ENCODE measurements at regions not wholly inside any gene's neighbourhood (a gene's known extent, or its start where the extent isn't known, plus 50 kb on each side); places are given as distances from the start of the nearest gene placed in this dataset.

DNA sequence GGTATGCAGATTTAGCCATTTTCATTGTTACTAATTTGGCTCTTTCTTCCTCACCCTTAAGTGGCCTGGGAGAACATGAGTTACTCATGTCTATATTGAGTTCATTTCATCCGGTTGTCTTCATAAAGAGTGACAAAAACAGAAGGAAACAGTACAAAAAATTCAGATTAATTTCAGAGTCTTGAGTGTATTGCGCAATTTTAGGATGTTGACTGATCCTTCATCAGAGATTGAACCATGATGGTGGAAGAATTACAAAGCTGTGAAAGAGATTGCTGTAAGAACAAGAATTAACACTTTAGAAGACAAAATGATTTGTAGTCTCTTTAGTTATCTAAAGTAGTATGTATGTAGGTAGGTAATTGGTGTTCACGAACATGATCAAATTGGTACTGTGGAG is 194.0 kb upstream of the PPP1R3A start:
- no peak for DNase-seq (ENCODE audit: low spot score)

DNA sequence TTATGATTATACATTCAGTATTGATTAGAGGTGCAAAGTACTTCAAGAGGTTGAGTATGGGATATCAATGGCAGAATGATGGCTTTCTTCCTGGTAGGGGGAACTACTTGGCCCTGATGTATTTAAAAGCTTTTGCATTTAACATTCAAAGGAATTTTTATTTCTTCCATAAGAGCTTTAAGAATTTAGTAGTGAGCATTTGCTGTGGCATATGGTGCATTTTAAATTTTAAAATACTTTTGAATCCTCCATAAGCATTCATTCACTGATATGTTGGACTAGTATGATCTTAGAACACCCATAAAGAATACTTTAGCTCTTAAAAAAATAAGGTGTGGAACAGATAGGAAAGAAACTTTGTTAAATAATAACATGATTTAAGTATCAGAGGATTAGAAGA is 191.9 kb upstream of the PPP1R3A start:
- DNase-seq (ENCODE audit: low spot score) = no peak

DNA sequence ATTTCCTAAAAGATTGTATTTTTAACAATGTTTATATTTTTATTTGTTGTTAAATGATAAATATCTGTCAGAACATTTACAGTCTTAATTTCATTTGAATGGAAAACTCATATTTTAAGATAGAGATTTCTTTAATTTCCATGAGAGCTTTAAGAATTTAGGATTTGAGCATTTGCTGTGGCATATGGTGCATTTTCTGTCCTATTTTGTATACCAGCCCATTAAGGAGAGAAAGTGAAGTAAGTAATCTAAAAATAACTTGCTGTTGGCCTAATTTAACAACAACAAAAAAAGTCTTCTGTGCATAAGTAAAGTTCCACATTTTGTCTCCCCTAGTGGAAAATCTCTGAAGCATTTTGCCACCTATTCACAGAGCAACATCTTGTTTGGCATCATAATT is 190.9 kb upstream of the PPP1R3A start:
- no peak for DNase-seq (ENCODE audit: low spot score)

DNA sequence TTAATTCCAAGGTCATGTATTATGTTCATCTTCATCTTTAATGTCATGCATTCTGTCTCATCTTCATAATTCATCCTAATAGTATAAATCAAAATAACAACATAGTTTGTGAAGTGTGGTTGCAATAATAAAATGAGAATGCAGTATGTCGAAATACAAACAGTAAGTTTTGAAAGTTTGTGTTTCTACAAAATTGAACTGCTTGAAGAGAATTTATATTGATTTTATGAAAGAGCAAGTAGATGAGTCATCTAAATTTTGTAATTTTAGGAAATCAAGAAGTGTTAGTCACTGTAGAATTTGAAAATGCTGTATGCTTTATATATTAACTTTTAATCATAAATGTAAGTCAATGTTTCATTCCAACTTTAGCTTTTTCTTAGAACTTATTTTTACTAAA is 190.5 kb upstream of the PPP1R3A start:
- DNase-seq (ENCODE audit: low spot score) = no peak

DNA sequence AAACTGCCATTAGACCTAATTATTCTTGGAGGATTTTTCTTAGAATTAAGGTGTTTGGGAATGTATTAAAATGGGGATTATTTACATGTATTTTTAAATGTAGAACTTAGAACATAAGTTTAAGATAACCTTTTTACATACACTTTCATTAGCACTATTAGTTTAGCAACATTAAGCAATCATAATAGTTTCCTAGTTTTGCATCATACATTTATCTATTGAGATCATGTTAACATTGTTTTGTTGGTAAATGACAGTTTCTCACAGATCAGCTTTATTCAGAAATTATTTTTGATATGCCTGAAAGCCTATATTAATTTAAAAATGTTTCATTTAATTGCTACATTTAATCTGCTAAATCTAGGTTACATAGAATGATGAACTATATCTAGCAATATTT is 189.7 kb upstream of the PPP1R3A start:
- DNase-seq (ENCODE audit: low spot score) = no peak

DNA sequence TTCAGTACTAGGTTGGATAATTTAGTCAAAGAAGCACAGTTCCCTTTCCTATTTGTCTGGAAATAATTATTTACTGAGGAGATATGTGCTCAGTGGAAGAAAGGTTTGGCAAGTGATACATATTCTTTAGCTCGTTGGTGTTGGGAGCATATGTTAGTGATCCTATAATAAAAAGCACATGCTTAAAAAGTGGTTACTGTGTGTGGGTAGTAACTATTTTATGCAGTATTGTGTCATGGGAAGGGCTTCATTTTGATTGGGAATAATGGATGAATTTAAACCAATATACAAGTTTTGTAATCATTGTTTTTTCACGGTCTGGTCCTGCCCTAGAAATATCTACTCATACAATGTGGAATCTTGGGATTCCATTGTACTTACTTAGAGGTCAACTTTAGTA is 188.7 kb upstream of the PPP1R3A start:
- DNase-seq (ENCODE audit: low spot score) = no peak

DNA sequence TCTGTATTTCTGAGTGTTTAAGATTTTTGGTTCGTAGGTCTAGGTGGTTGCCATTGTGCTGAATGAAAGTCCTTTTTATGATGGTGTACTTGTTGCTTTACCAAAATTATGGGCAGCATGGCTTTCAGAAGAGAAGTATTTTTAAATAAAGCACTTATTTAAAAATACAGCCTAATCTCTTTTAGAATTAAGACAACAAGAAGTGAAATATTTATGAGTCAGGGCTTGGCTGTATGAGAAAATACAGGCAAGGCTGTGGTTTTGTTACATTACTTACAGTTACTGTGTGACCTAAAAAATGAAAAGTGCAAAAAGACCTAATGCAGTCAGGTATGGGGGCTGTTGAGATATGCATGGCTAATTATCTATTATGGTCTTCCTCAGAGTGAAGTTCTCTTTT is 185.2 kb upstream of the PPP1R3A start:
- no peak for DNase-seq (ENCODE audit: low spot score)

DNA sequence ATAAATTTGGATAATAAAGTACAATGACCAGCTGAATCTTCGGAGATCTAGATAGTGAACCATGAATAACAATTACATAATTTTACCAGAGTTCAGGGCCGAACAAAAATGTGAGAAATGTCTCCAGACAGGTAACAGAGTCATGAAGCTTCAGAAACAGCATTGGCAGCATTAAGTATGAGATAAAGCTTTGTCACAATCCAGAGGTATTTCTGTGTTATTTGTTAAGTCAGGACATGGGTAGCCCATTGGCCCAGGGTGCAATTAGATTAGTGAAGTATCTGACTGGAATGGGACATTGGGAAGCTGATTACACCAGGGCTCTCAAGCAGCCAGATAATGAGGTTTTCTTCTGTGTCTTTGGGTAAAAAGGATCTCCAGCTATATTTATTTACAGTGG is 184.2 kb upstream of the PPP1R3A start:
- no peak for DNase-seq (ENCODE audit: low spot score)

DNA sequence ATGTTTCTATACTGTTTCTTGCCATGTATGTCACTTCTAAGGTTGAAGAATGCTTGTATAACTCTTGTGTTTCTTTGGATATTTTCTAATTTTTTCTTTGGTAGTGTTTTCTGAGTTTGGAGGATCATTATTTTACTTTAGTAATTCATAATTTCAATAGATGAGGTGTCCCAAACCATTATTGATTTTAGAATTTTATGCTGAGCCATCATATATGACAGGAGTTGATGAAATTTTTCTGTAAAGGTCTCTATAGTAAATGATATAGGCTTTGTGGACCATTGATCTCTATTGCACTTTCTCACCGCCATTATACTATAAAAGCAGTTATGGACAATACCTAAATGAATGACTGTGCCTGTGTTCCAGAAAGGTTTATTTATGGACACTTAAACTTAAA is 183.3 kb upstream of the PPP1R3A start:
- DNase-seq (ENCODE audit: low spot score) = no peak

DNA sequence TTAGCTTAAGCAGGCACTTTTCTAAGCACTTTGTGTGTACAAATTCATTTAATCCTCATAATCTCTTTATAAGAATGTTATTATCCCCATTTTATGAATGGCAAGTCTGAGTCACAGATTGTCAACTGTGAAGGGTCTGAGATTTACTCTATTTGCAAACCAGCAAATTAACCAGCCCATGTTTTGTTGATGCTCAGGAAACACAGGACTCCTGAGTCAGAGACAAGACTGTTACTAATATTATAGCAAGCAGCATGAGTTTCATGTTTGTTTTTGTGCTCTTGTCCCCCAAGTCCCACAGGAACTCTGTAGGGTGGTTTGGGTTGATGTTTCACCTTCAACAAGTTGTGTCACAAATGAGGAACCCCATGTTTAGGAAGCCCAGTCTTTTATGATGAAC is 182.0 kb upstream of the PPP1R3A start:
- DNase-seq (ENCODE audit: low spot score) = no peak

DNA sequence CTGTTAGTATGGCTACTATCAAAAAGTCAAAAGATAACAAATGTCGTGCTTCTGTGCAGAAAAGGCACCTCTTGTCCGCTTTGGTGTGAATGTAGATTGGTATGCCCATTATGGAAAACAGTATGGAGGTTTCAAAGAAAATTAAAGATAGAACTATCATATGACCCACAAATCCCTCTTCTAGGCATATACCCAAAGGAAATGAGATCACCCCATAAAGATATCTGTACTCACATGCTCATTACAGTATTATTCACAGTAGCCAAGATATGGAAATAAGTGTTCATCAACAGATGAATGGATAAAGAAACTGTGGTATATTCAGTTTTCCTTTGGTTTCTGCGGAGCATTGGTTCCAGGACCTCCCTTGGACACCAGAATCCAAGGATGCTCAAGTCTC is 180.5 kb upstream of the PPP1R3A start:
- DNase-seq (ENCODE audit: low spot score) = no peak

DNA sequence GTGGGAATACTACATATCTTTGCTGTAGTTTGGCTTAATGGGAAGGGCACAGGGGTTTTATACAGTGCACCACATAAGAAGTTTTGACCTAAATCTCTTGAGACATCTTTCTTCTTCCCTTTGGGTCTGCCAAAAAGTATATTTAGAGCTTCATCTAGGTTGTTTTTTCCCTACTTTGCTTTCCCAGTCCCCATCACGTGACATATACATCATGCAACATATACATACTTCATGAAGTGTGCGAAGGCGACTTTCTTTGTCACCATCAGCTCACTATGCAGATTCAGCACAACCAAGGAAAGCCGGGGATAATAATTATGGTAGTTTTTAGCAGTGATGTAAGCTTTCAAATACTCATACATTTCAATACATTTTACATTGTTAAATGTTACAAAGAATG is 177.1 kb upstream of the PPP1R3A start:
- DNase-seq (ENCODE audit: low spot score) = no peak

DNA sequence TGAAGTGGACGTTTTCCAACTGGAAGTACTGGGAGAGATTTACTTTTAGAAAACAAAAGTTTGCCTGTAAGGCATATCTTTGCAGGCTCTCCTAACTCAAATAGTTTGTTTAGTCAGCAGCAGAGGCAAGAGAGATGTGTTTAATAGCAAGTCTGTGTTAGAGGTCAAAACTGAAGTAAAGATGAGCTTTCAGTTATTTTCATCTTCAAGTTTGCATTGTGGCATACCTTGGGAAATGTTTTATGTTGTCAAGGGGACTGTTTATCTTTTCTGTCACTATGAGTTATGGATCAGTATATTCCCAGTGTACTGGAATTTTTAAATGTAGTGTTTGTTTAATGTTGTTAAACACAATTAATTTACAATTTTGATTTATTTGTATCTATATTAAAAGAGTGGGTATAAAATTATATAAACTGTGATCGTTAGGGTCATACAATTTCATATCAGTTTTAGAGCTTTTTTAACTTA is 169.7 kb upstream of the PPP1R3A start:
- DNase-seq (ENCODE audit: low spot score) = no peak

DNA sequence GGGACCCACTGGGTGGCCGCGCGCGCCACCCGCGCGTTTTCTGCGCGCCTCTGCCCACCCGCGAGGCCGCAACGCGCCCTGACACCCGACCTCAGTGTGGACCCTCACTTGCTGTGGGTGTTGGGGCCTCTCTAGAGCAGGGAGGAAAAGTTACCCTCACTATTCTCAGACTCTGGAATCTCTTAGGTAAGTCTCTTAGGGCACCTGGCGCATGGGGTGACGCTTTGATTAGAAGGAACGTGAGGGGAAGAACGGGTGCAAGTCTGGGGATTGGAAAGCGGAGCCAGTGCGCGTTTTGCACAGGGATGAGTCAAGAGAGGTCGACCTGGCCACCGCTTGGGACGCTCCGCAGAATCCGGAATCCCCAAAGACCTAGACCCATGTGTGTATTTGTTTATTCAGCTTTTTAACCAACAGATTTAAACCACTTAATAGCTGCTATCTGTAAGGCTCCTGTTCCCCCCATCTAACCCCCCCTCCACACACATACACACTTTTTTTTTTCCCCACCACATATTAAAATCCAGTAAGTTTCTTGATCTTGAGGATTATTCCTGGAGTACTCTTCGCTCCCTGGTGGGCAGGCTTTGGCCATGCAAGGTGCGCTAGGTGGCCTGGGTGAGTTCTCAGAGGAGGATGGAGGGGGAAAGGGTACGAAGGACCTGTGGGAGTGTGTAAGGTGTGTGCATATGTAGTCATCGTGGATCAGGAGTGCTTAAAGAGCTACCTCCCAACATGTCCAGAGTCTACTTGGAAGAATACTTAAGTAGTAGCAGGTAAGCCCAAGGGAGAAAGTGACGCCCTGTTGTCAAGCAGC is 169.1 kb upstream of the PPP1R3A start:
- no peak for DNase-seq (ENCODE audit: low spot score)

DNA sequence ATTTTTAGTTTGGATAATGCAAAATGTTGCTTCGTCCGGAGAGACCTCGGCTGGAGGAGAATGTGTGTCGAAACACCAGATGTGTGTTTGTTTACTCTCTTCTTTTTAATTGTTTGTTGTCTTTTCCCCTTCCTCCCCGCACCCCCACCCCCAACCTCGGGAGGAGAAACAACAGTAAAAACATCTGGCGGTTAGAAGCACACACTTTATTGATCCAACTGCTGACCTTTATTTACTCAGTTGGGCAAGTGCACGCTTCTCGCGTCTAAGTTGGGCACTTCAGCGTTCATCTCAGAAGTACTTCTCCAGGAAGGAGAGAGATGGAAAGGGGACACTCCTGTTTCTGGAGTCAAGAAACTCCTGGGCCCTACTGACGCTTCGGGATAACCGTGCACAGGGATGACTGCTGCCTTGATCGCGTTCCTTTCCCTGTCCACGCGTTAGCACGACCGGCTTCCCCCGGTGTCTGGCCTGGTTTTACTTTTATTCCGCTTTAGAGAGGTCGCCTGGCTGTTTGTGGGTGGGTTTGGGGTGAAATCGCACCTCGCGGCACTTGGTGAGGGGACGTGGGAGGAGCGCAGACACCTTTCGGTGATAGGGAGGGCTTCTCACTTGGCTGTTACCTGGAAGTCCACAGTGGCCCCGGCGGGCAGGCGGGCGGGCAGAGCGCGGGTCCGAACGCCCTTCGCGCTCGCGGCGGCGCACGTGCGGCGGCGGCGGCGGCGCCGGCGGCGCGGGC is 168.3 kb upstream of the PPP1R3A start:
- DNase-seq (ENCODE audit: low spot score) = no peak

DNA sequence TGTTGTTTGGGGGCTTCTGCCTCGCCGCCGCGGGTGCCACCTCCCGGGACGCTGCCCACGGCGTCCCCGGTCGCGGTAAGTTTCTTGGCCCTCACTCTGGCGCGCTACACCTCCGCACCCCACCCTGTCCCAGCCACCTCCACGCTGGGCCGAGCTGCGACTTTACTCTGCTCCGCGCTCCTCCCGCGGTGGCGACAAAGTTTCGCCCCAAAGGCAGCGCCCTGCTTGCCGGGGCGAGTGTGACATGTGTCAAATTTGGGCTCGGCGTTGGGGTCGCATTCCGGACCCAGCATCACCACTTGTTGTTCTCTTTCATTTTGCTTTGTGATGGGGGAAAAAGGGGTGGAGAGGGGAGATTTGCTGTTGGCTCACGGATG is 167.7 kb upstream of the PPP1R3A start:
- no peak for DNase-seq (ENCODE audit: low spot score)

DNA sequence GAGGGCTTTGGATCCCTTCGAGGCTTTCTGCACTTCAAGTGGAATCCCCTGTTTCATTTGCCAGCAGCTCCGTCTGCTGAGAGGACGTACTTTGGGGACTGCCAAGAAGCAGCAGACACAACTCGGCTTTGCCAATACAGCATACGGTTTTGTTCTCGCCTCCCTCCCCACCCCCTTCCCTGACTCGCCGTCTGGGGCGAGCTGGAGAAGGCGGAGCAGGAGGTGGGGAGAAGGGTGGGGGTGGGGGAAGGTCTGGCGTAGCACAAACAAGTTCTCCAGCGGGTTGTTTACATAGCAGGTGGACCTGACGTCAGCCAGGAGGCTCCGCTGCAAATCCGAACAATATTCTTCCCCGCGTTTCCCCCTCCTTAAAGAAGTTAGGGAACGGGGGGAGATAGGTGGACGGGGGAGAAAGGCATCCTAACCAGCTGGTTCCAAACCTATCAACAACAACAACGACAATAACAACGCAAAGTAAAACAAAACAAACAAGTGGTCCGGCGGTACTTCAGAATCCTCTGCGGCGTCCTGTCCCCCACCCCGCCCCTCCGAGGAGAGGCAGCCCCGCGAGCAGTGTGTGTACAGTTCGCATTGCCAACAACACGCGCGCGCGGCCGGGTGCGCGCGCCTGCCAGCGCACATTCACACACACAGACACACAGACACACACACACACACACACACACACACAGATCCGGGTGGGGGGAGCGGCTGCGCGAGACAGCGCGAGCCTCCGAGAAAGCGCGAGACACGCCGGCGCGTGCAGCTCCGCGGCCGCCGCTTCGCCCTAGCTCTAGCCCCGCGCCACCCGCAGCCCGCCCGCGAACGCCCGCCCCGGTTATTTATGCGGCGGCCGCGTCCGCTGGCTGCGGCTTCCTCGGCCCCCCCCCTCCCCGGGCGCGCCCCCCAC is 167.0 kb upstream of the PPP1R3A start:
- peak; percentile 63 for DNase-seq (ENCODE audit: low spot score)

DNA sequence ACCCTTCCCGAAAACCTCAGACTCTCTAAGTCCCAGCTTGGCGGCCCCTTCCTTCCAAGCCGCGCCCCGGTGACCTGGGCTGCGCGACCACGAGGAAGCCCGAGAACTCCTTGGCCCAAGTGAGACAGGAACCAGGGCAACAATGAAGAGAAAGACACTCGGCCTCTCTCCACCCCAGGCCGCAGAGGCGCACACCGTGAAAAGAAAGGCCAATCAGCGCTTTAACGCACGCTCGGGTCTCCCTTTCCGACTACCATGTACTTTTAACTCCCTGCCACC is 166.4 kb upstream of the PPP1R3A start:
- DNase-seq (ENCODE audit: low spot score) = no peak

DNA sequence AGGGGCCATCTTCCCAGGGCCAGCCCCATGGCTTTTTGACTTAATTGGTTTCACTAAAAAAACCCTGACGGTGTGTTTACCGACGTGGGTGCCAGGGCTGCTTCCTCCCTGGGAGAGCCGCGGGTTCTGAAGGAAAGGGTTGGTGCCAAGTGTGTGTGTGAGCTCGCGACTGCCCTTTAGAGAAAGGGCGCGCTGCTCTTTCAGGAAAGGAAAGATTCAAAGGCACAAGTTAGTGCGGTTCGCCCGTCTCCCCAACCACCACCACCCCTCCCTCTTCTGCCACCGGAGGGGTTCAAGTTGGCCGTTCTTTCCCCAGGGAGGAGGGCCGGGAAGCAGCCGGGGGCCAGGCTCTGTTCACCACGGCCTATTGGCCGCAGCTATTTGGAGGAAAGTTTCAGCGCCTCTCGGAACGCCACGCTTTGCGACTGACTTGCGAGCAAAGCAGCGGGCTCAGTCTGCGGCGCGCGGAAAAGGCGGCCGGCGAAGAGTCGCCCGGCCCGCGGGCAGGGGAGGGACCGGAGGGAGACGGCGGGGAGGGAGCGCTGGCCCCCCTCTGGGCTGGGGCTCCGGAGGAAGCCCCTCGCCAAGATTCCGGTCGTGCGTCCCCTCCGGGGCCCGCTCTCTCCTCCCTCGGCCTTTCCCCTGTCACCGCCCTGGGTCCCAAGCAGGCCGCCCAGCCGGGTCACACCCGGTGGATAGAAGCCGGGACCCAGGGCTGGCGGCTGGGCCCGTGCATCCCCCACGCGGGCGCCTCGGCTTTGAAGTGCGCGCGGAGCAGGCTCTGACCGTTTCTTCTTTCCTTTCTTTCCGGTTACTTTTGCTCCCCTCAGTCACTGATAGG is 165.9 kb upstream of the PPP1R3A start:
- no peak for DNase-seq (ENCODE audit: low spot score)

DNA sequence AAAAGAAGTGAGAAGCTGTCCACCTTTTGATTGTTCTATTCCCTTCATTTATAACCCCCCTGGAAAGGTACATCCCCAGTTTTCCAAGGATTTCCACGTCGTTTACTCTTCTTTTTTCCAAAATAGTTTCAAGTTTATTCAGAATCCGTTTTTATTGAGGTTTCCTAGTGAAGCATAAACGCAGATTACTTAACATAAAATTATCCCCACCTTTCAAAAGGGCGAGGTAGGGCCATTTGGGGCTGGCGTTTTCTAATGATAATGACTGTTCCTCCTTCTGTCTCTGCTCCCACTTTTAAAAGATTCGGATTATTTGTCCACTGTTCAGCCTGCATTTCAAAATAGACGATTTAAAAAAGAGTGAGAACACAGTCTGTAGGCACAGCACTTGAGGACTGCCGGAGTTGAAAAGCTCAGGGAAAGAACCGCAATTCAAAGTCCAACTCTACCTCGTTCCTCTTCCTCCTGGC is 165.2 kb upstream of the PPP1R3A start:
- DNase-seq (ENCODE audit: low spot score) = no peak

DNA sequence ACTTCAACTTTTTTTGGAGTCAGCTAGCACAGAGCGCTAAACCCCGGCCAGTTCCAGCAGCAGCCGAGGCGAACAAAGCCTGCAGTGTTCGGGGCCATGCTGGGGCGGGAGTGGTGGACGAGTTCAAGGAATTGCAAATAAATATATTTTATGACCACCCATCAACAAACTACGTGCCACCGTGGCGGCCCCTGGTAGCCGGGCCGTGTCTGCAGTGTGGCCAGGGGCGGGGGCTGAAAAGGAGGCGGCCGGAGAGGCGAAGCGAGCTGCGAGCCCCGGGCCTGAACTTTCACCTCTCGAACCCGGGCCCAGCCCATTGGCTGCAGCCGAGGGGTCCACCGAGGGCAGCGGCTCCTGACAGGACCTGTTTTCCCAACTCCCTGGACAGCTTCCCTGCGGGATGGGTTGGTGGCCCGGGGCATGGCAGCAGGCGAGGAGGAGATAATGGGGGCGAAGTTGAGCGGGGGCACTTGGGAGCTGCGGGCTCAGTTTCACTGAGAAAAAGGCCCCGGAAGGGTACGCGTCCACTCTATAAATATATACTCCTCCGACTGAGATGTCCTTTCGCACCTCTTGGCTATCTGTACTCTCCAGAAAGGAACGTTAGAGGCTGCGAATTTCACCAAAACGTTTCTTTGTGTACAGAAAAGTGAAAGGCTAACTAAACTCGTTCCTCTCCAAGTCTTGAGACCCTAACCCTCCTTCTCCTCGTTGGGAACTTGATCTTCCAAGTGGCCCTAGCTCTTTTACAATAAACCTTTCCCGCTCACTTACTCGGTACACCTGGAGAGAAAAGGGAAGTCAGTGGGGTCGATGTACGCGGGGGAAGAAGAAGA is 164.6 kb upstream of the PPP1R3A start:
- no peak for DNase-seq (ENCODE audit: low spot score)

Data from putamen (tissue), 1 donor.